Mesendoderm (in vitro differentiated cells): ENCODE measurements at regions not wholly inside any gene's neighbourhood (a gene's known extent, or its start where the extent isn't known, plus 50 kb on each side); places are given as distances from the start of the nearest gene placed in this dataset.
A peak's percentile ranks its signal among the peaks of the same experiment; 100 is the strongest.

Experiments used
- DNase-seq: peaks from one replicate; pipeline ENCODE4 v3.0.0; 2013
- H2AK5ac ChIP-seq: 2 replicates; pipeline ENCODE4 v1.6.1; 2013; ENCODE audit warnings: low read length, inconsistent platforms
- H2BK120ac ChIP-seq: 2 replicates; pipeline ENCODE4 v1.6.1; 2013; ENCODE audit warnings: low read depth, mild to moderate bottlenecking, low read length, moderate library complexity, mixed read lengths
- H2BK15ac ChIP-seq: replicated peaks from 2 replicates; pipeline ENCODE4 v1.6.1; 2013; ENCODE audit warnings: low read depth, mild to moderate bottlenecking, moderate library complexity
- H2BK5ac ChIP-seq: 2 replicates; pipeline ENCODE4 v1.6.1; 2013; ENCODE audit warnings: low read length, inconsistent platforms
- H3K18ac ChIP-seq: 2 replicates; pipeline ENCODE4 v1.6.1; 2013; ENCODE audit warnings: mild to moderate bottlenecking, low read length, mixed read lengths
- H3K23ac ChIP-seq: one replicate; pipeline ENCODE4 v1.6.1; 2013; ENCODE audit warnings: low read length
- H3K27ac ChIP-seq: 2 replicates; pipeline ENCODE4 v1.5.1; 2013; ENCODE audit warnings: low read depth, mild to moderate bottlenecking, inconsistent platforms, low read length, moderate library complexity
- H3K27me3 ChIP-seq: 2 replicates; pipeline ENCODE4 v1.6.1; 2013; ENCODE audit warnings: low read length, control low read depth, mild to moderate bottlenecking, inconsistent platforms; ENCODE audit not compliant: insufficient read depth, poor library complexity
- H3K36me3 ChIP-seq: 2 replicates; pipeline ENCODE4 v1.6.1; 2013; ENCODE audit warnings: low read length, inconsistent platforms; ENCODE audit not compliant: control insufficient read depth, insufficient read depth
- H3K4ac ChIP-seq: one replicate; pipeline ENCODE4 v1.6.1; 2013; ENCODE audit warnings: low read depth, mild to moderate bottlenecking, low read length, moderate library complexity
- H3K4me1 ChIP-seq: 2 replicates; pipeline ENCODE4 v1.6.1; 2013; ENCODE audit warnings: low read depth, low read length, inconsistent platforms; ENCODE audit not compliant: control insufficient read depth
- H3K4me2 ChIP-seq: 2 replicates; pipeline ENCODE4 v1.6.1; 2013; ENCODE audit warnings: low read length
- H3K4me3 ChIP-seq: 2 replicates; pipeline ENCODE4 v1.5.1; 2013; ENCODE audit warnings: mild to moderate bottlenecking, low read length
- H3K56ac ChIP-seq: one replicate; pipeline ENCODE4 v1.6.1; 2013; ENCODE audit warnings: low read length
- H3K79me1 ChIP-seq: 2 replicates; pipeline ENCODE4 v1.6.1; 2013; ENCODE audit warnings: low read length, inconsistent platforms
- H3K79me2 ChIP-seq: 2 replicates; pipeline ENCODE4 v1.6.1; 2013; ENCODE audit warnings: mild to moderate bottlenecking, low read length; ENCODE audit not compliant: control insufficient read depth, insufficient read depth
- H3K9ac ChIP-seq: 2 replicates; pipeline ENCODE4 v1.6.1; 2013; ENCODE audit warnings: low read length, inconsistent platforms
- H4K5ac ChIP-seq: one replicate; pipeline ENCODE4 v1.6.1; 2013; ENCODE audit warnings: low read length
- H4K8ac ChIP-seq: one replicate; pipeline ENCODE4 v1.6.1; 2013; ENCODE audit warnings: low read depth, mild to moderate bottlenecking, control low read depth, low read length, moderate library complexity
- WGBS: extraction: QIAGEN DNeasy Blood & Tissue Kit; methylation state at CpG from one replicate; pipeline ENCODE4 v1.1.7; 2013; ENCODE audit warnings: low lambda C conversion rate, missing lambda C conversion rate; ENCODE audit not compliant: insufficient coverage; ENCODE audit errors: extremely low coverage; 5-methylcytosine and 5-hydroxymethylcytosine counted together

DNA sequence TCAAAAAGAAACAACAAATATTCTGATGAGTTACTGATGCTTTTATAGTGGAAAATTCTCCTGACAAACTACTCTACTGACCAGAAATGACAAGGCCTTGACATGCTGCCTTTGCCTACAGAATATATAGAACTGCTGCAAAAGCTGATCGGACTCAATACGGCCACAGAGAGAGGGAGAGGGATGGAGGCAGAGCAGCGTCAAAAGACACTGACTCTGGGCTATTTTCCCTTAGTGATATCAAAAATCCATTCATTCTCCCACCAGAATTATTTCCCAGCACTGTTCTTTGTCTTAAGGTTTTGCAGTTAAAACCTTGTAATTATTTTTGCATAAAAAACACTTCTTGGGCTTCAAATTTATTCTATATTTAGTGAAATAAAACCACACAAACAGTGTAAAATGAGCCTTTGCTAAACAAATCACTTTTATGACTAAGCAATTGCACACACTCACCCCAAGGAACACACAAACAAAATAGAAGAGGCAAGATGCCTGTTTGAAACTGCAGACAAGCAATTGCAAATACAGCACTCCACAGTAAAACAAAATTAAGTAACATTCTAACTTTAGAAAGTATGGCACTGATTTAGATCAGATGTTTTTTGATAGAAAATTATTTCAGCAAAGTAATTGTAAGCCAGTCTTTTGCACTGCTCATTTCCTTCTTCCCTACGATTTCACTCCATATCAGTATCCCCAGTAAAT is 1036.4 kb downstream of the ADGRL2 start:
- Histone ChIP-seq H3K4me3 (no peak overlapping the region), H3K79me2 (no peaks in the 10 kb centered on the region), H2BK120ac (no peak overlapping the region), H3K27ac (no peak overlapping the region), H3K4me1 (no peaks in the 10 kb centered on the region), H3K23ac (no peak overlapping the region), H3K4me2 (no peak overlapping the region), H2BK5ac (no peak overlapping the region), H3K9ac (no peak overlapping the region), H3K56ac (no peak overlapping the region), H3K36me3 (no peaks in the 10 kb centered on the region), H2BK15ac (no peak overlapping the region), H3K4ac (no peak overlapping the region), H4K5ac (no peak overlapping the region), H3K27me3 (no peaks in the 10 kb centered on the region), H3K18ac (no peak overlapping the region), H3K79me1 (no peaks in the 10 kb centered on the region), H2AK5ac (no peak overlapping the region), H4K8ac (no peak overlapping the region)
- no peak for DNase-seq
- no CpG with 5 or more reads among the region's 4 CpGs for WGBS

DNA sequence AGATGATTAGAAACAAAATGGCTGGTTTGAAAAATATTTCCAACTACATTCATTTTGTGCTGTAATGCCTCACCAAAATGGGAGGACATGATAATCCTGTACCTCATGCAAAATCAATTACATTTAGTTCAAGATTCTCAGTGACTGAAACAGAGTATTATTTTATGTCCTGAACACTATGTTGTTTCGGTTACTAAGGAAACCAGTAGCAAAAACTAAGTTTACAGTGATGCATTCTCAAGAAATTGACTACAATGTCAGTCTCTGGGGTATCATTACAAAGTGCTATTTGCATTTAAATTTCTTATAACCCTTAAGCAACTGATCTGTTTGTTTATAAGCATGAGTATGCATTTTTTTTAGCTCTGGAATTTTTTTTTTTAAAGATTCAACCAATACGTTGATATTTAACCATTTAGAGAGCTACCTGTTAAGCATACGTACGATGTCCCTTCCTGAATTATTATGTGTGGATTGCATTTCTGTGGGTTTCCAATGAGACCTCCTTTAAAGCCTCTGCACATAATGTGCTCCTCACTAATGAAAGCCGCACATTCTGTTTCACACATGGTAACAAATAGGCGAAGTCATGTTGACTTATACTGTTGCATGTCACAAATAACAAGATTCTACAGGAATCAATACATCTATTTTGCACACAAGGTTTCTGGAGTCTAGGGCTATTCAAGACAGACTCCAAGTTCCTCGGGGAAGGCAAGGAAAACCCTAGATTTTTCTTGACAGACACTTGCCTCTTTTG is 1035.7 kb downstream of the ADGRL2 start:
- Histone ChIP-seq H2AK5ac (no peak overlapping the region), H3K27me3 (no peaks in the 10 kb centered on the region), H3K4me3 (no peak overlapping the region), H3K4me2 (no peak overlapping the region), H3K18ac (no peak overlapping the region), H2BK5ac (no peak overlapping the region), H2BK15ac (no peak overlapping the region), H2BK120ac (no peak overlapping the region), H3K27ac (no peak overlapping the region), H3K79me1 (no peaks in the 10 kb centered on the region), H3K4me1 (no peaks in the 10 kb centered on the region), H3K56ac (no peak overlapping the region), H3K36me3 (no peaks in the 10 kb centered on the region), H3K23ac (no peak overlapping the region), H4K8ac (no peak overlapping the region), H3K9ac (no peak overlapping the region), H4K5ac (no peak overlapping the region), H3K4ac (no peak overlapping the region), H3K79me2 (no peaks in the 10 kb centered on the region)
- no peak for DNase-seq
- no CpG with 5 or more reads among the region's 7 CpGs for whole genome bisulfite sequencing

DNA sequence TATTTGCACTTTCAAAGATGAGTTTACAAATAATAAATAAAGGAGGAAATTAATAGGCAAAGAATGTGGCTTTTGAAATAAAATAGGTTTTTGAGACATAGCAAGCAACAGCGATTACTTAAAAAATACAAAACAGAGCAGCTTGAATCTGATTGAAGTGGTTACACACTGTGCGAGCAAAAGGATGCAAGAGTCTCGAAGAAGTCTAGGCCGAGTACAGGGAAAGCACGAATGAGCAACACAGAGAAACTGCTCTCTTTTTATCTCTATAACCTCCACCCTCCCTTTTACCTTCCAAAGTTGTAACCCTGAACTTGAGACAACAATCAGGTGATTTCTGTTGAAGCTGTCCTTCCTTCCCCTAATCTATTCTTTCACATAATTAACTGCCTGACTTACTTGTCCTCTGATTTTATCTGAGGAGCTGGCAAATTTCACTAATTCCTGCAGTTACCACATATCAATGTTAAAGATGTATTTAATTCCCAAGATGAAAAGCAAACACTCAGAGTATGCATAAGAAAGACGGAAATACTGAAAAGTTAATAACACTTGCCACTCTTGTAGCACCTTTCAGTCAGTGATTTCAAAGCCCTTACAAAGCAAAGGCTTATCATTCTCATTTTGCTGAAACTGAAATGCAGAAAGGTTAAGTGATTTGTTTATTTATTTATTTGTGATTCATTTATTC is 1030.1 kb downstream of the ADGRL2 start:
- WGBS: no CpG with 5 or more reads among the region's 6 CpGs
- H3K9ac ChIP-seq: no peak overlapping the region

DNA sequence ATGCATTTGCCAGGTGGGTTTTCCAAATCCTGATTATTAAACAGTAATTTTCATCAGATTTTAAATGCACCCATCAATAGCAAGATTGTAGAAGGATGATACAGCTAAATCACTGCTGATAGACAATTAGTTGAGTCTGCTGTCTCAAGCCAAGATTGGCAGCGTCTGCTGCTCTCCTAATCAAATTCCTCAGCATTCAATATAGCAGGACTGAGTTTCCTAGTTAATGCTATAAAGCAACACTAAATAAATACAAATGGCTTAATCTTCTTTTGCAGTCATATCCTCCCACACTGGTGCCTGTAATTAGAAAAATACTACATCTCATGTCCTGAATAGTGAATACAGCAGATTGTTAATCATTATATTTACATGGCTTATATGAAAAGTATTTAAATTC is 1028.8 kb downstream of the ADGRL2 start:
- H2BK5ac ChIP-seq: no peak overlapping the region
- no CpG with 5 or more reads among the region's 1 CpG for WGBS
- no peak overlapping the region for H2BK120ac ChIP-seq
- DNase-seq: no peak
- H3K4me2 ChIP-seq: no peak overlapping the region
- no peaks in the 10 kb centered on the region for H3K36me3 ChIP-seq
- no peak overlapping the region for H3K4me3 ChIP-seq
- no peak overlapping the region for H4K5ac ChIP-seq
- H3K9ac ChIP-seq: no peak overlapping the region
- H2BK15ac ChIP-seq: no peak overlapping the region
- H3K27ac ChIP-seq: no peak overlapping the region
- H4K8ac ChIP-seq: no peak overlapping the region
- H2AK5ac ChIP-seq: no peak overlapping the region
- H3K79me2 ChIP-seq: no peaks in the 10 kb centered on the region
- H3K27me3 ChIP-seq: no peaks in the 10 kb centered on the region
- no peak overlapping the region for H3K4ac ChIP-seq
- H3K56ac ChIP-seq: no peak overlapping the region
- H3K4me1 ChIP-seq: no peaks in the 10 kb centered on the region
- H3K79me1 ChIP-seq: no peaks in the 10 kb centered on the region
- no peak overlapping the region for H3K18ac ChIP-seq
- no peak overlapping the region for H3K23ac ChIP-seq

More for the DNA sequence above, 1030.1 kb downstream of the ADGRL2 start:
- Histone ChIP-seq H4K8ac (no peak overlapping the region), H3K18ac (peak overlapping the region; percentile 60), H3K27ac (no peak overlapping the region), H2BK120ac (no peak overlapping the region), H3K4ac (no peak overlapping the region), H3K27me3 (no peaks in the 10 kb centered on the region), H3K4me2 (no peak overlapping the region), H3K23ac (no peak overlapping the region), H3K4me3 (no peak overlapping the region), H3K79me2 (no peaks in the 10 kb centered on the region), H4K5ac (no peak overlapping the region), H3K56ac (no peak overlapping the region), H3K4me1 (no peaks in the 10 kb centered on the region), H2AK5ac (no peak overlapping the region), H2BK15ac (no peak overlapping the region), H3K79me1 (no peaks in the 10 kb centered on the region), H2BK5ac (no peak overlapping the region), H3K36me3 (no peaks in the 10 kb centered on the region)
- DNase-seq: peak; percentile 5

DNA sequence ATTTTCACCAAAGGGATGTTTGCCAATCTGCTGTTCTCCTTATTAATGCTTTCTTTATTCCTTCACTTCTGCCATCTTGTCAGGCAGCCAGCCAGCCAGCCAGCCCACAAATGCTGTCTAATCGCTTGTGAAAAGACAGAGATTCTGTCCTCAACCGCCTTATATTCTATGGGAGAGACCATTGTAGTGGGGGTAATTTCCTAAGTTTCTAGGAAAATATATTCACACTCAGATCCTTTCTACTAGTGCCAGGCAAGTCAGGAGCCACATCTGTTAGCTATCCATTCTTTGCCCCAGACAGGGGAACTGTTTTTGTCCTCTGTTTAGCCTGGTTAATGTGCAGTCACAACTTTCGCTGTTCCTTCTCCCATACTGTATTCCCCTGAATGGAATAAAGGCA is 1023.1 kb downstream of the ADGRL2 start:
- Histone ChIP-seq H3K4me2 (no peak overlapping the region), H3K4me1 (no peaks in the 10 kb centered on the region), H3K56ac (no peak overlapping the region), H3K36me3 (no peaks in the 10 kb centered on the region), H3K18ac (no peak overlapping the region), H3K9ac (no peak overlapping the region), H2BK5ac (no peak overlapping the region), H3K27ac (no peak overlapping the region), H2BK120ac (no peak overlapping the region), H3K4me3 (no peak overlapping the region), H3K27me3 (no peaks in the 10 kb centered on the region), H2BK15ac (no peak overlapping the region), H4K5ac (no peak overlapping the region), H3K23ac (no peak overlapping the region), H4K8ac (no peak overlapping the region), H3K79me1 (no peaks in the 10 kb centered on the region), H2AK5ac (no peak overlapping the region), H3K79me2 (no peaks in the 10 kb centered on the region), H3K4ac (no peak overlapping the region)
- WGBS: no CpG with 5 or more reads among the region's 3 CpGs
- no peak for DNase-seq
